GM12878 (cell line): ENCODE measurements at regions not wholly inside any gene's neighbourhood (a gene's known extent, or its start where the extent isn't known, plus 50 kb on each side); places are given as distances from the start of the nearest gene placed in this dataset.
A peak's percentile ranks its signal among the peaks of the same experiment; 100 is the strongest.

ENCODE experiments used
- ATAC-seq: fragments of 200-7000 bp; cut with Tn5 transposase; 3 replicates; pipeline ENCODE4 v1.9.1; 2020; ENCODE audit warnings: mild to moderate bottlenecking, moderate library complexity
- BruUV-seq: library from RNA; stranded (reverse); fragments of 400-500 nt; replicated peaks from 2 replicates; lab custom pipeline; 2021; lab: Mats Ljungman, UMichigan
- CTCF ChIA-PET: fragments of 300-600 bp; sonication (Branson Sonifier 250); formaldehyde crosslinking; extraction: SDS; loops from one replicate; lab custom pipeline; 2021; ENCODE audit warnings: inconsistent platforms; lab: Yijun Ruan, JAX
- POLR2A ChIA-PET: fragments of 350-600 bp; formaldehyde crosslinking; extraction: SDS; loops from one replicate; lab custom pipeline; 2021; ENCODE audit warnings: inconsistent platforms; lab: Charles Lee
- RAD21 ChIA-PET: fragments of 300-600 bp; sonication (Branson Sonifier 250); formaldehyde crosslinking; loops from one replicate; lab custom pipeline; 2023; ENCODE audit warnings: antibody characterized with exemption; ENCODE audit not compliant: unreplicated experiment; lab: Charles Lee
- SMC1A ChIA-PET: fragments of 300-600 bp; sonication (Branson Sonifier 250); formaldehyde crosslinking; loops from one replicate; lab custom pipeline; 2023; ENCODE audit not compliant: unreplicated experiment, uncharacterized antibody; lab: Charles Lee
- DNase-seq: peaks from one replicate; pipeline ENCODE4 v3.0.0-alpha.2; 2011; ENCODE audit warnings: low read depth, low spot score
- FAIRE-seq: peaks from 3 replicates; lab custom pipeline; 2011; peaks lifted over from hg19 to GRCh38; lab: Jason Lieb, UNC
- H2AFZ ChIP-seq: 2 replicates; pipeline ENCODE4 v1.6.0; 2011; ENCODE audit warnings: low read depth, low read length, control low read depth; ENCODE audit not compliant: control insufficient read depth
- H3K27ac ChIP-seq: 2 replicates; pipeline ENCODE4 v1.5.1; 2011; ENCODE audit warnings: control low read depth; ENCODE audit not compliant: control insufficient read depth, insufficient read depth
- H3K27me3 ChIP-seq, 2 experiments: replicated peaks in 1 of 2; 2 replicates each; pipeline versions ENCODE4 v1.6.0 to v1.6.1; 2011; ENCODE audit warnings: low read length in 1 of 2; ENCODE audit not compliant: control insufficient read depth in 2 of 2, insufficient read depth in 2 of 2
- H3K36me3 ChIP-seq, 2 experiments: 2 replicates each; pipeline ENCODE4 v1.5.1; 2011; ENCODE audit warnings: low read length in 1 of 2; ENCODE audit not compliant: control insufficient read depth in 2 of 2, insufficient read depth in 2 of 2
- H3K4me1 ChIP-seq: 2 replicates; pipeline ENCODE4 v1.6.1; 2011; ENCODE audit warnings: mild to moderate bottlenecking, low read length, moderate library complexity, mixed read lengths; ENCODE audit not compliant: control insufficient read depth, insufficient read depth
- H3K4me2 ChIP-seq: 2 replicates; pipeline ENCODE4 v1.6.0; 2011; ENCODE audit warnings: control low read depth; ENCODE audit not compliant: control insufficient read depth, insufficient read depth
- H3K4me3 ChIP-seq: fragments of 200-600 bp; sonication (generic); 2 replicates; pipeline ENCODE4 v1.5.1; 2016
- H3K79me2 ChIP-seq: 2 replicates; pipeline ENCODE4 v1.6.0; 2011; ENCODE audit warnings: low read length; ENCODE audit not compliant: control insufficient read depth, insufficient read depth
- H3K9ac ChIP-seq: 2 replicates; pipeline ENCODE4 v1.8.0; 2011; ENCODE audit warnings: low read length, control low read depth, mixed read lengths; ENCODE audit not compliant: control insufficient read depth, insufficient read depth
- H3K9me3 ChIP-seq: replicated peaks from 3 replicates; pipeline ENCODE4 v1.5.1; 2011; ENCODE audit warnings: mild to moderate bottlenecking, low read length; ENCODE audit not compliant: control insufficient read depth, insufficient read depth
- H4K20me1 ChIP-seq: 2 replicates; pipeline ENCODE4 v1.6.0; 2011; ENCODE audit not compliant: control insufficient read depth, insufficient read depth
- EGR1 ChIP-seq, 2 experiments: IDR thresholded peaks; 1 replicate in 1 of 2; 2 replicates in 1 of 2; pipeline ENCODE4 v1.6.1; 2011 to 2012; ENCODE audit warnings: low read depth in 2 of 2, low read length in 2 of 2, borderline replicate concordance in 1 of 2, mild to moderate bottlenecking in 1 of 2, moderate library complexity in 1 of 2
- HSF1 ChIP-seq: fragments of 150-350 bp; IDR thresholded peaks from 2 replicates; pipeline ENCODE4 v1.6.1; 2014; ENCODE audit warnings: mild to moderate bottlenecking, low read depth, low read length
- KDM1A ChIP-seq: fragments of 200-600 bp; sonication (generic); IDR thresholded peaks from 2 replicates; pipeline ENCODE4 v1.6.1; 2016; ENCODE audit warnings: borderline replicate concordance
- NBN ChIP-seq: fragments of 450-650 bp; IDR thresholded peaks from 2 replicates; pipeline ENCODE4 v1.6.1; 2016
- NKRF ChIP-seq: fragments of 450-650 bp; conservative IDR thresholded peaks from 2 replicates; pipeline ENCODE4 v1.6.1; 2017; ENCODE audit warnings: mild to moderate bottlenecking, moderate library complexity
- NR2F1 ChIP-seq: fragments of 450-650 bp; conservative IDR thresholded peaks from 2 replicates; pipeline ENCODE4 v1.6.1; 2017; ENCODE audit warnings: mild to moderate bottlenecking
- RAD21 ChIP-seq: IDR thresholded peaks from 2 replicates; pipeline ENCODE4 v1.6.1; 2011; ENCODE audit warnings: mild to moderate bottlenecking, low read depth, low read length, moderate library complexity; ENCODE audit not compliant: insufficient read depth
- SRF ChIP-seq, 2 experiments: IDR thresholded peaks; 2 replicates each; pipeline ENCODE4 v1.6.1; 2011; ENCODE audit warnings: low read depth in 2 of 2, low read length in 2 of 2, mild to moderate bottlenecking in 1 of 2, moderate library complexity in 1 of 2
- STAT1 ChIP-seq: fragments of 450-650 bp; conservative IDR thresholded peaks from 2 replicates; pipeline ENCODE4 v1.6.1; 2014; ENCODE audit warnings: antibody characterized with exemption, mild to moderate bottlenecking
- TARDBP ChIP-seq: IDR thresholded peaks from 2 replicates; pipeline ENCODE4 v1.6.1; 2016; ENCODE audit warnings: borderline replicate concordance
- ZNF24 ChIP-seq: fragments of 450-650 bp; IDR thresholded peaks from 2 replicates; pipeline ENCODE4 v1.6.1; 2017; ENCODE audit warnings: antibody characterized with exemption, mild to moderate bottlenecking
- ZNF384 ChIP-seq: IDR thresholded peaks from 2 replicates; pipeline ENCODE4 v1.6.1; 2012; ENCODE audit warnings: low read depth, mild to moderate bottlenecking, low read length, improper control_type of control experiment, borderline replicate concordance
- WGBS: methylation state at CpG from one replicate; pipeline ENCODE4 v1.1.6; 2016; ENCODE audit warnings: low lambda C conversion rate; ENCODE audit not compliant: insufficient replicate concordance, insufficient coverage; ENCODE audit errors: missing lambda C conversion rate; 5-methylcytosine and 5-hydroxymethylcytosine counted together
- in situ Hi-C: fragments of 300-500 bp; cut with MboI; formaldehyde crosslinking; loops from 9 replicates; pipeline ENCODE4 v1.14.3; 2018; ENCODE audit warnings: mixed read lengths
- intact Hi-C: fragments of 100-400 bp; cut with micrococcal nuclease; formaldehyde crosslinking; loops from one replicate; pipeline ENCODE4 v1.14.2; 2022; ENCODE audit not compliant: unreplicated experiment

GRCh38 chr11:45527898-45528297 is 137.5 kb downstream of the CHST1 start:
- Histone ChIP-seq H3K4me3 (no peak overlapping the region), H4K20me1 (no peaks in the 10 kb centered on the region), H3K4me2 (no peak overlapping the region), H3K9ac (no peak overlapping the region), H3K4me1 (no peaks in the 10 kb centered on the region; the same call in 1 of the 2 replicates), H3K36me3 (no peaks in the 10 kb centered on the region), H3K79me2 (no peaks in the 10 kb centered on the region), H3K9me3 (no peaks in the 10 kb centered on the region; the same call in 2 of the 3 replicates)
- FAIRE-seq = no peak
- in situ Hi-C loops (no loop called here), intact Hi-C loops (no loop called here)
- 0% methylated on average over 1 of the region's 1 CpG for WGBS
- DNase-seq = no peak
- SMC1A ChIA-PET = no interaction called here
- no TSS peak for BruUV-seq
- CTCF ChIA-PET = no interaction called here
- peak in 1 of 2 experiments; percentile 64; a peak in 1 of 3 replicates for TF ChIP-seq EGR1 (IDR thresholded peaks at IDR 0.05; ENCODE audit: borderline replicate concordance in 1 of 2, low read depth in 2 of 2, low read length in 2 of 2)
- no peak for TF ChIP-seq NBN
- TF ChIP-seq, all 136 proteins: peak for 1
- Histone ChIP-seq H2AFZ (no peak overlapping the region), H3K27ac (no peak overlapping the region), H3K27me3 (no peaks in the 10 kb centered on the region; a peak in 1 of 4 replicates)
- ChIA-PET RAD21 (interaction anchor here (0.6 kb wide), 1 partner anchor 970 kb away, joined by 3 read pairs; no protein-coding TSS in a partner anchor), POLR2A (no interaction called here)
- ATAC-seq = no peak

- in situ Hi-C loops = no loop called here
- intact Hi-C loops = no loop called here
- H3K9me3 ChIP-seq = no peaks in the 10 kb centered on the region; the same call in 2 of the 3 replicates
- ChIA-PET RAD21 (no interaction called here), SMC1A (no interaction called here), POLR2A (no interaction called here), CTCF (no interaction called here)
- H3K27ac ChIP-seq = no peak overlapping the region
- no peaks in the 10 kb centered on the region for H3K79me2 ChIP-seq
- no peaks in the 10 kb centered on the region for H4K20me1 ChIP-seq
- H3K4me1 ChIP-seq = no peaks in the 10 kb centered on the region; the same call in 1 of the 2 replicates
- H3K4me3 ChIP-seq = no peak overlapping the region
- no peak overlapping the region for H2AFZ ChIP-seq
- no peak for ATAC-seq
- H3K4me2 ChIP-seq = no peak overlapping the region
- no peaks in the 10 kb centered on the region for H3K36me3 ChIP-seq
- H3K27me3 ChIP-seq = no peaks in the 10 kb centered on the region
- no peak overlapping the region for H3K9ac ChIP-seq
- no TSS peak for BruUV-seq
- no peak for FAIRE-seq
- 14% methylated on average over 3 of the region's 3 CpGs for WGBS
- no peak for DNase-seq
- TF ChIP-seq RAD21 = no peak
- no peak for TF ChIP-seq KDM1A
- no peak for TF ChIP-seq SRF (IDR thresholded peaks at IDR 0.05; ENCODE audit: low read depth in 2 of 2, low read length in 2 of 2)
- TF ChIP-seq NKRF = no peak
- no peak for TF ChIP-seq ZNF24
- TF ChIP-seq HSF1 = no peak
- no peak for TF ChIP-seq TARDBP
- no peak for TF ChIP-seq STAT1
- TF ChIP-seq NR2F1 = no peak
- no peak for TF ChIP-seq ZNF384
Observed at GRCh38 chr11:45525393-45525792, 140.0 kb downstream of the CHST1 start.
